Spleen (tissue), 11 donors: ENCODE measurements at regions not wholly inside any gene's neighbourhood (a gene's known extent, or its start where the extent isn't known, plus 50 kb on each side); places are given as distances from the start of the nearest gene placed in this dataset.

Experiments
- DNase-seq: peaks from one replicate; pipeline ENCODE4 v3.0.0-alpha.2; 2020
- H3K27ac ChIP-seq, 8 donors: fragments of 200-600 bp; sonication (generic) in 7 of 8; 1 replicate in 4 of 8; 2 replicates in 4 of 8; pipeline versions ENCODE4 v1.5.0 to v1.8.0; 2016 to 2021; ENCODE audit warnings: inconsistent platforms in 4 of 8, mild to moderate bottlenecking in 4 of 8, moderate library complexity in 1 of 8
- H3K27me3 ChIP-seq, 7 donors: fragments of 200-600 bp; sonication (generic) in 6 of 7; replicated peaks in 1 of 7; 1 replicate in 4 of 7; 2 replicates in 3 of 7; pipeline versions ENCODE4 v1.5.0 to v1.8.0; 2016 to 2021; ENCODE audit warnings: inconsistent platforms in 3 of 7, mild to moderate bottlenecking in 1 of 7
- H3K36me3 ChIP-seq, 6 donors: fragments of 200-600 bp; sonication (generic) in 5 of 6; 1 replicate in 4 of 6; 2 replicates in 2 of 6; pipeline versions ENCODE4 v1.5.0 to v1.8.0; 2016 to 2021; ENCODE audit warnings: inconsistent platforms in 2 of 6
- H3K4me1 ChIP-seq, 6 donors: fragments of 200-600 bp; sonication (generic) in 5 of 6; 1 replicate in 3 of 6; 2 replicates in 3 of 6; pipeline versions ENCODE4 v1.5.0 to v1.8.0; 2016 to 2021; ENCODE audit warnings: inconsistent platforms in 3 of 6
- H3K4me3 ChIP-seq, 8 donors: fragments of 200-600 bp; sonication (generic) in 7 of 8; 1 replicate in 4 of 8; 2 replicates in 4 of 8; pipeline versions ENCODE4 v1.5.0 to v1.8.0; 2016 to 2021; ENCODE audit warnings: inconsistent platforms in 4 of 8, mild to moderate bottlenecking in 4 of 8, moderate library complexity in 2 of 8
- H3K9me3 ChIP-seq, 8 donors: fragments of 200-600 bp; sonication (generic) in 7 of 8; 1 replicate in 4 of 8; 2 replicates in 4 of 8; pipeline versions ENCODE4 v1.5.0 to v1.8.0; 2016 to 2021; ENCODE audit warnings: inconsistent platforms in 4 of 8
- CTCF ChIP-seq, 11 experiments: fragments of 200-600 bp in 7 of 11; fragments of 450-650 bp in 4 of 11; sonication (generic) in 4 of 11; IDR thresholded peaks in 8 of 11; conservative IDR thresholded peaks in 3 of 11; 1 replicate in 7 of 11; 2 replicates in 4 of 11; pipeline versions ENCODE4 v1.4.0 to v1.8.0; 2016 to 2021; ENCODE audit warnings: antibody characterized with exemption in 11 of 11, inconsistent platforms in 4 of 11, mild to moderate bottlenecking in 1 of 11
- POLR2A ChIP-seq, 3 donors: fragments of 450-650 bp; IDR thresholded peaks; one replicate each; pipeline ENCODE4 v1.5.1; 2017; ENCODE audit warnings: antibody characterized with exemption in 3 of 3, mild to moderate bottlenecking in 1 of 3
- POLR2AphosphoS5 ChIP-seq, 3 donors: sonication (generic); formaldehyde crosslinking; IDR thresholded peaks; one replicate each; pipeline ENCODE4 v1.5.1; 2017; ENCODE audit warnings: antibody characterized with exemption in 3 of 3
- WGBS, 5 donors: extraction: QIAGEN DNeasy Blood & Tissue Kit in 3 of 5; methylation state at CpG; one replicate each; pipeline versions ENCODE4 v1.1.5 to v1.1.7; 2013 to 2018; 5-methylcytosine and 5-hydroxymethylcytosine counted together
- intact Hi-C: fragments of 100-400 bp; cut with DNase I; formaldehyde crosslinking; loops from one replicate; pipeline ENCODE4 v1.15.0; 2023; ENCODE audit warnings: low total_unique reads
- donor health status: healthy with polysubstance abuse.
- donor health status: DM: no; HTN: no; CAD: no; lungs with moderate emphysema.
- donor health status: DM: no; HTN: no; CAD: no.
- donor health status: Bipolar disorder and iron deficiency.
- donor health status: healthy.
- donor health status: DM: no; HTN: no; CAD: no.
- donor health status: DM: yes; HTN: yes; CAD: no.

GRCh38 chr14:30125322-30125979, 197.8 kb upstream of the PRKD1 start:
- DNase-seq = no peak
- H3K27ac ChIP-seq = no peak overlapping the region
- H3K36me3 ChIP-seq = no peaks in the 10 kb centered on the region
- no peak for TF ChIP-seq POLR2A (IDR thresholded peaks at IDR 0.05)
- TF ChIP-seq CTCF (IDR thresholded peaks at IDR 0.05 in 8 of 11, conservative IDR thresholded peaks at IDR 0.05 in 3 of 11) = no peak
- no peak for TF ChIP-seq POLR2AphosphoS5 (IDR thresholded peaks at IDR 0.05)
- H3K9me3 ChIP-seq = no peaks in the 10 kb centered on the region
- intact Hi-C loops = no loop called here
- 75 to 80% (median 77%) methylated on average over 2 of the region's 2 CpGs for WGBS, 5 donors
- H3K4me3 ChIP-seq = no peak overlapping the region
- no peaks in the 10 kb centered on the region for H3K27me3 ChIP-seq
- no peaks in the 10 kb centered on the region for H3K4me1 ChIP-seq

- no peaks in the 10 kb centered on the region for H3K27me3 ChIP-seq
- no peaks in the 10 kb centered on the region for H3K4me1 ChIP-seq
- no peaks in the 10 kb centered on the region for H3K36me3 ChIP-seq
- no peak for DNase-seq
- H3K27ac ChIP-seq = no peak overlapping the region
- TF ChIP-seq POLR2A (IDR thresholded peaks at IDR 0.05) = no peak
- no peak for TF ChIP-seq CTCF (IDR thresholded peaks at IDR 0.05 in 8 of 11, conservative IDR thresholded peaks at IDR 0.05 in 3 of 11)
- no peak for TF ChIP-seq POLR2AphosphoS5 (IDR thresholded peaks at IDR 0.05)
- WGBS, 5 donors = 47 to 67% (median 60%) methylated on average over 4 of the region's 4 CpGs
- intact Hi-C loops = no loop called here
- H3K9me3 ChIP-seq = peaks cover 0 to 2% (median 0%) of the 10 kb centered on the region in 8 donors
- H3K4me3 ChIP-seq = no peak overlapping the region
These were observed 202.2 kb upstream of the PRKD1 start for GRCh38 chr14:30129807-30130206.

- intact Hi-C loops = no loop called here
- TF ChIP-seq POLR2AphosphoS5 (IDR thresholded peaks at IDR 0.05) (no peak), CTCF (IDR thresholded peaks at IDR 0.05 in 8 of 11, conservative IDR thresholded peaks at IDR 0.05 in 3 of 11) (no peak)
- Histone ChIP-seq H3K27me3 (no peaks in the 10 kb centered on the region), H3K4me1 (no peaks in the 10 kb centered on the region), H3K9me3 (peaks cover 0 to 4% (median 0%) of the 10 kb centered on the region in 8 donors), H3K36me3 (no peaks in the 10 kb centered on the region), H3K27ac (no peak overlapping the region), H3K4me3 (no peak overlapping the region)
- no peak for DNase-seq
- WGBS, 5 donors = 67 to 78% (median 70%) methylated on average over 5 of the region's 5 CpGs
These were observed 204.0 kb upstream of the PRKD1 start for GRCh38 chr14:30131581-30132097.

GRCh38 chr14:30132196-30132595, 204.5 kb upstream of the PRKD1 start:
- H3K36me3 ChIP-seq = no peaks in the 10 kb centered on the region
- H3K27me3 ChIP-seq = no peaks in the 10 kb centered on the region
- TF ChIP-seq POLR2AphosphoS5 (IDR thresholded peaks at IDR 0.05) (no peak), POLR2A (IDR thresholded peaks at IDR 0.05) (no peak), CTCF (IDR thresholded peaks at IDR 0.05 in 8 of 11, conservative IDR thresholded peaks at IDR 0.05 in 3 of 11) (no peak)
- intact Hi-C loops = no loop called here
- H3K4me1 ChIP-seq = no peaks in the 10 kb centered on the region
- H3K4me3 ChIP-seq = no peak overlapping the region
- H3K9me3 ChIP-seq = peaks cover 0 to 4% (median 0%) of the 10 kb centered on the region in 8 donors
- WGBS, 5 donors = 81 to 92% (median 88%) methylated on average over 2 of the region's 2 CpGs
- no peak overlapping the region for H3K27ac ChIP-seq
- no peak for DNase-seq
